ENCODE measurements at regions not wholly inside any gene's neighbourhood (a gene's known extent, or its start where the extent isn't known, plus 50 kb on each side); places are given as distances from the start of the nearest gene placed in this dataset.

GRCh38 chr6:23415819-23416427, 710.1 kb upstream of the NRSN1 start:
- DNase-seq (ENCODE audit: low read depth), result no peak
- H3K4me3 ChIP-seq (ENCODE audit: low read depth, low read length), result no peak overlapping the region
- TF ChIP-seq, protein P1, sequence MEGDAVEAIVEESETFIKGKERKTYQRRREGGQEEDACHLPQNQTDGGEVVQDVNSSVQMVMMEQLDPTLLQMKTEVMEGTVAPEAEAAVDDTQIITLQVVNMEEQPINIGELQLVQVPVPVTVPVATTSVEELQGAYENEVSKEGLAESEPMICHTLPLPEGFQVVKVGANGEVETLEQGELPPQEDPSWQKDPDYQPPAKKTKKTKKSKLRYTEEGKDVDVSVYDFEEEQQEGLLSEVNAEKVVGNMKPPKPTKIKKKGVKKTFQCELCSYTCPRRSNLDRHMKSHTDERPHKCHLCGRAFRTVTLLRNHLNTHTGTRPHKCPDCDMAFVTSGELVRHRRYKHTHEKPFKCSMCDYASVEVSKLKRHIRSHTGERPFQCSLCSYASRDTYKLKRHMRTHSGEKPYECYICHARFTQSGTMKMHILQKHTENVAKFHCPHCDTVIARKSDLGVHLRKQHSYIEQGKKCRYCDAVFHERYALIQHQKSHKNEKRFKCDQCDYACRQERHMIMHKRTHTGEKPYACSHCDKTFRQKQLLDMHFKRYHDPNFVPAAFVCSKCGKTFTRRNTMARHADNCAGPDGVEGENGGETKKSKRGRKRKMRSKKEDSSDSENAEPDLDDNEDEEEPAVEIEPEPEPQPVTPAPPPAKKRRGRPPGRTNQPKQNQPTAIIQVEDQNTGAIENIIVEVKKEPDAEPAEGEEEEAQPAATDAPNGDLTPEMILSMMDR (IDR thresholded peaks at IDR 0.05; ENCODE audit: control insufficient read depth, extremely low read depth, insufficient read depth), result no peak

DNA sequence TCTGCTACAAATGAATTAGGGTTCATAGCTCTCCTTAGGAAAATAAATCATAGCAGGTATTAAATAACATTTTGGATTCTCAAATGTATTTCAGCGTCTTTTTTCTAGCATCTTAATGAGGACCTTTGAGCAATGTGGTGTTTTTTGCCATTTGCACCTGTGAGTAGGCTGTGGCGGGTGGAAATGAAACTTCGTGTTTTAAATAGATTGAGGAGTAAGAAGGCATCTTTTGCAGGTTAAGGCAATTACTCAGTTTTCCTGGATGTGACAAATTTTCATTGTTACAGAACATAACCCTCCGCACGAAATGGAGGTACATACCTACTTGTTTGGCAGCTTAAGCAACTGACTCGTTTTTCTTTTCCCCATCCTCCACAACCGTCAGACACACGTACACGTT, 708.9 kb upstream of the NRSN1 start:
- DNase-seq (ENCODE audit: low read depth), result no peak
- TF ChIP-seq, protein P1 (IDR thresholded peaks at IDR 0.05; ENCODE audit: control insufficient read depth, extremely low read depth, insufficient read depth), result no peak
- H3K4me3 ChIP-seq (ENCODE audit: low read depth, low read length), result no peak overlapping the region

DNA sequence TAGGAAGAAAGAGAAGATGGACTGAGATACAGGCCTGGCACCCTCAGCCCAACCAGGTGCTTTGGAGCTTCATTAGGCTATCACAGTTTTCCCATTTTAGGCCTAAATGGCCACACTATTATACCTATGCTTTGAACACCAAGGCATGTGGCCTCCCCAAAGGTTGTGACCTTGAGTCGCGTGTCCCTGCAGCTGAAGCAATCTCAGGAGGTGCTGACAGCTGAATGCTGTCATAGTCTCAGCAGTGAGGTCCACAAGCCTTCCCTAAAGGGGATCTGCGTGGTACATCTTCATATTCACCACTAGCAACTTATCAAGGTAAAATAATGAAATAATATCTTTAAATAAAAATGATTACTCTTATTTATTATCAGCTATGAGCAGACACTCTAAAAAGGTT, 707.9 kb upstream of the NRSN1 start:
- DNase-seq (ENCODE audit: low read depth), result no peak
- H3K4me3 ChIP-seq (ENCODE audit: low read depth, low read length), result no peak overlapping the region
- TF ChIP-seq, protein P1 (IDR thresholded peaks at IDR 0.05; ENCODE audit: control insufficient read depth, extremely low read depth, insufficient read depth), result no peak

- no peak overlapping the region for H3K4me3 ChIP-seq (ENCODE audit: low read depth, low read length)
- TF ChIP-seq, protein P1 (IDR thresholded peaks at IDR 0.05; ENCODE audit: control insufficient read depth, extremely low read depth, insufficient read depth), result no peak
- no peak for DNase-seq (ENCODE audit: low read depth)
Measured at GRCh38 chr6:23419046-23419445, 707.0 kb upstream of the NRSN1 start.

- TF ChIP-seq, protein P1 (IDR thresholded peaks at IDR 0.05; ENCODE audit: control insufficient read depth, extremely low read depth, insufficient read depth), result no peak
- no peak for DNase-seq (ENCODE audit: low read depth)
Measured at GRCh38 chr6:23420659-23421350, 705.2 kb upstream of the NRSN1 start.

DNA sequence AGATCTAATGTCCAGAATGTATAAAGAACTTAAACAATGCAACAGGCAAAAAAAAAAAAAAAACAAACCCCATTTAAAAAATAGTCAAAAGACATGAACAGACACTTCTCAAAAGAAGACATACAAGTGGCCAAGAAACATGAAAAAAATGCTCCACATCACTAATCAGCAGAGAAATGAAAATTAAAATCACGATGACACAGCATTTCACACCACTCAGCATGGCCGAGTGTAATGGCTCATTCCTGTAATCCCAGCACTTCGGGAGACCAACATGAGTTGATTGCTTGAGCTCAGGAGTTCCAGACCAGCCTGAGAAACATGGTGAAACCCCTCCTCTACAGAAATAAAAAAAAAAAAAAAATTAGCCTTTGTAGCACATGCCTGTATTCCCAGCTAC, 701.4 kb upstream of the NRSN1 start:
- TF ChIP-seq, protein P1 (IDR thresholded peaks at IDR 0.05; ENCODE audit: control insufficient read depth, extremely low read depth, insufficient read depth), result no peak
- DNase-seq (ENCODE audit: low read depth), result no peak
- H3K4me3 ChIP-seq (ENCODE audit: low read depth, low read length), result no peak overlapping the region

More at GRCh38 chr6:23420659-23421350, 705.2 kb upstream of the NRSN1 start:
- no peak overlapping the region for H3K4me3 ChIP-seq (ENCODE audit: low read depth, low read length)

Measured in LNCaP clone FGC (cell line).